ENCODE measurements at regions not wholly inside any gene's neighbourhood (a gene's known extent, or its start where the extent isn't known, plus 50 kb on each side); places are given as distances from the start of the nearest gene placed in this dataset.
"Not testable (repeated sequence)": the region's sequence is repeated elsewhere in the genome, so short reads cannot be mapped to it uniquely, and the experiment has no call there.

GRCh38 chr1:215400741-215401140, 166.4 kb upstream of the KCTD3 start:
- Histone ChIP-seq H3K27me3 (no peaks in the 10 kb centered on the region), H3K4me3 (no peak overlapping the region), H3K36me3 (no peaks in the 10 kb centered on the region), H3K4me1 (ENCODE audit: insufficient read depth) (no peaks in the 10 kb centered on the region), H3K9me3 (no peaks in the 10 kb centered on the region), H3K27ac (no peak overlapping the region)
- 71 to 90% (median 85%) methylated on average over 1 of the region's 1 CpG for whole genome bisulfite sequencing, 3 donors
- TF ChIP-seq POLR2A (IDR thresholded peaks at IDR 0.05) (no peak), CTCF (IDR thresholded peaks at IDR 0.05) (no peak), EP300 (IDR thresholded peaks at IDR 0.05) (no peak)
- DNase-seq, result no peak
- intact Hi-C loops (cut with DNase I), result no loop called here

- Histone ChIP-seq H3K27me3 (no peaks in the 10 kb centered on the region), H3K4me1 (ENCODE audit: insufficient read depth) (no peaks in the 10 kb centered on the region), H3K27ac (no peak overlapping the region), H3K4me3 (no peak overlapping the region), H3K9me3 (no peaks in the 10 kb centered on the region), H3K36me3 (no peaks in the 10 kb centered on the region)
- intact Hi-C loops (cut with DNase I), result no loop called here
- WGBS, 3 donors, result 80 to 88% (median 81%) methylated on average over 5 of the region's 5 CpGs
- DNase-seq, result no peak
- TF ChIP-seq CTCF (IDR thresholded peaks at IDR 0.05) (no peak), EP300 (IDR thresholded peaks at IDR 0.05) (no peak), POLR2A (IDR thresholded peaks at IDR 0.05) (no peak)
Observed at GRCh38 chr1:215402147-215402546, 165.0 kb upstream of the KCTD3 start.

GRCh38 chr1:215405211-215405610, 161.9 kb upstream of the KCTD3 start:
- no peak overlapping the region for H3K4me3 ChIP-seq
- no peaks in the 10 kb centered on the region for H3K9me3 ChIP-seq
- intact Hi-C loops (cut with DNase I), result no loop called here
- H3K4me1 ChIP-seq (ENCODE audit: insufficient read depth), result no peaks in the 10 kb centered on the region
- no peak overlapping the region for H3K27ac ChIP-seq
- TF ChIP-seq EP300 (IDR thresholded peaks at IDR 0.05) (no peak), POLR2A (IDR thresholded peaks at IDR 0.05) (no peak), CTCF (IDR thresholded peaks at IDR 0.05) (no peak)
- WGBS, 3 donors, result 46 to 59% (median 53%) methylated on average over 1 of the region's 1 CpG
- no peaks in the 10 kb centered on the region for H3K27me3 ChIP-seq
- no peaks in the 10 kb centered on the region for H3K36me3 ChIP-seq
- no peak for DNase-seq

GRCh38 chr1:215406927-215407326, 160.2 kb upstream of the KCTD3 start:
- TF ChIP-seq POLR2A (IDR thresholded peaks at IDR 0.05), result no peak
- no peak for TF ChIP-seq CTCF (IDR thresholded peaks at IDR 0.05)
- no peak for TF ChIP-seq EP300 (IDR thresholded peaks at IDR 0.05)
- intact Hi-C loops (cut with DNase I), result no loop called here
- Histone ChIP-seq H3K27me3 (no peaks in the 10 kb centered on the region), H3K36me3 (no peaks in the 10 kb centered on the region), H3K4me1 (ENCODE audit: insufficient read depth) (no peaks in the 10 kb centered on the region), H3K9me3 (no peaks in the 10 kb centered on the region), H3K4me3 (no peak overlapping the region), H3K27ac (no peak overlapping the region)
- no peak for DNase-seq
- WGBS, 3 donors, result 72 to 76% (median 75%) methylated on average over 4 of the region's 4 CpGs

GRCh38 chr1:215407575-215407974, 159.5 kb upstream of the KCTD3 start:
- Histone ChIP-seq H3K4me3 (no peak overlapping the region), H3K4me1 (ENCODE audit: insufficient read depth) (no peaks in the 10 kb centered on the region), H3K9me3 (no peaks in the 10 kb centered on the region), H3K36me3 (no peaks in the 10 kb centered on the region), H3K27ac (no peak overlapping the region), H3K27me3 (no peaks in the 10 kb centered on the region)
- TF ChIP-seq EP300 (IDR thresholded peaks at IDR 0.05), result no peak
- no peak for TF ChIP-seq POLR2A (IDR thresholded peaks at IDR 0.05)
- TF ChIP-seq CTCF (IDR thresholded peaks at IDR 0.05), result no peak
- no peak for DNase-seq
- 26 to 39% (median 33%) methylated on average over 2 of the region's 2 CpGs for WGBS, 3 donors
- intact Hi-C loops (cut with DNase I), result no loop called here

- H3K4me1 ChIP-seq (ENCODE audit: insufficient read depth); H3K4me3 ChIP-seq; H3K36me3 ChIP-seq; H3K9me3 ChIP-seq; H3K27me3 ChIP-seq; DNase-seq; H3K27ac ChIP-seq; intact Hi-C loops (cut with DNase I): not testable (repeated sequence)
- WGBS, 3 donors, result 91 to 97% (median 94%) methylated on average over 4 of the region's 4 CpGs
Observed at GRCh38 chr1:215409546-215409945, 157.6 kb upstream of the KCTD3 start.

- intact Hi-C loops (cut with DNase I); H3K27ac ChIP-seq: not testable (repeated sequence)
Observed at GRCh38 chr1:215415521-215415920, 151.6 kb upstream of the KCTD3 start.

More at GRCh38 chr1:215415521-215415920, 151.6 kb upstream of the KCTD3 start:
- H3K36me3 ChIP-seq; H3K27me3 ChIP-seq; H3K4me3 ChIP-seq; DNase-seq; H3K9me3 ChIP-seq; H3K4me1 ChIP-seq (ENCODE audit: insufficient read depth): not testable (repeated sequence)
- 79 to 85% (median 81%) methylated on average over 5 of the region's 5 CpGs for WGBS, 3 donors
